SK-N-SH treated with all-trans-retinoic acid at 6 μM for 48 hours (cell line): ENCODE measurements at regions not wholly inside any gene's neighbourhood (a gene's known extent, or its start where the extent isn't known, plus 50 kb on each side); places are given as distances from the start of the nearest gene placed in this dataset.

ENCODE experiments used
- CREB5 ChIP-seq: fragments of 250-450 bp; sonication (Bioruptor Pico); IDR thresholded peaks from 2 replicates; pipeline ENCODE4 v1.5.1; 2020; ENCODE audit warnings: low read depth, mild to moderate bottlenecking, moderate library complexity
- CSRNP3 ChIP-seq: fragments of 250-450 bp; sonication (Bioruptor Pico); IDR thresholded peaks from 2 replicates; pipeline ENCODE4 v1.5.1; 2021; ENCODE audit warnings: mild to moderate bottlenecking, moderate library complexity
- ISL1 ChIP-seq: fragments of 250-450 bp; sonication (Bioruptor Pico); IDR thresholded peaks from 2 replicates; pipeline ENCODE4 v2.1.2; 2022; ENCODE audit warnings: mild to moderate bottlenecking, moderate library complexity
- PPARA ChIP-seq: fragments of 250-450 bp; sonication (Bioruptor Pico); IDR thresholded peaks from 2 replicates; pipeline ENCODE4 v1.5.0; 2020; ENCODE audit warnings: mild to moderate bottlenecking, borderline replicate concordance
- RARB ChIP-seq: fragments of 250-450 bp; sonication (Bioruptor Pico); IDR thresholded peaks from 2 replicates; pipeline ENCODE4 v1.8.0; 2021; ENCODE audit warnings: mild to moderate bottlenecking, moderate library complexity
- ZFP30 ChIP-seq: fragments of 450-650 bp; formaldehyde crosslinking; IDR thresholded peaks from 2 replicates; pipeline ENCODE4 v1.5.0; 2022; ENCODE audit warnings: mild to moderate bottlenecking, moderate library complexity

GRCh38 chr20:58065508-58066361, 162.7 kb downstream of the ANKRD60 start:
- TF ChIP-seq ZFP30 (CRISPR knock-in tag) (no peak), CREB5 (no peak), CSRNP3 (CRISPR knock-in tag) (no peak), PPARA (no peak), RARB (CRISPR knock-in tag) (no peak), ISL1 (CRISPR knock-in tag) (no peak)
